Lung (tissue), 11 donors: ENCODE measurements at regions not wholly inside any gene's neighbourhood (a gene's known extent, or its start where the extent isn't known, plus 50 kb on each side); places are given as distances from the start of the nearest gene placed in this dataset.
"Not testable (repeated sequence)": the region's sequence is repeated elsewhere in the genome, so short reads cannot be mapped to it uniquely, and the experiment has no call there.

Experiments used
- ATAC-seq: fragments of 200-7000 bp; cut with Tn5 transposase; one replicate; pipeline ENCODE4 v1.9.1; 2020; ENCODE audit warnings: moderate number of reproducible peaks; ENCODE audit not compliant: insufficient read depth, low FRiP score
- DNase-seq, 3 donors: peaks; one replicate each; pipeline ENCODE4 v3.0.0-alpha.2; 2013 to 2017
- H3K27ac ChIP-seq, 2 donors: one replicate each; pipeline ENCODE4 v1.5.1; 2013; ENCODE audit warnings: mild to moderate bottlenecking in 2 of 2, moderate library complexity in 2 of 2, control low read depth in 1 of 2, inconsistent platforms in 1 of 2, low read depth in 1 of 2, low read length in 1 of 2
- H3K27me3 ChIP-seq, 3 donors: one replicate each; pipeline ENCODE4 v1.5.1; 2013; ENCODE audit warnings: low read length in 2 of 3; ENCODE audit not compliant: control insufficient read depth in 3 of 3, insufficient read depth in 3 of 3
- H3K36me3 ChIP-seq, 4 donors: one replicate each; pipeline ENCODE4 v1.5.1; 2013; ENCODE audit warnings: low read length in 4 of 4, mild to moderate bottlenecking in 1 of 4, moderate library complexity in 1 of 4; ENCODE audit not compliant: control insufficient read depth in 4 of 4, insufficient read depth in 4 of 4
- H3K4me1 ChIP-seq, 5 donors: one replicate each; pipeline ENCODE4 v1.5.1; 2013; ENCODE audit warnings: low read length in 5 of 5, mild to moderate bottlenecking in 2 of 5, moderate library complexity in 1 of 5; ENCODE audit not compliant: control insufficient read depth in 5 of 5, insufficient read depth in 5 of 5
- H3K4me3 ChIP-seq: one replicate; pipeline ENCODE4 v1.5.1; 2013; ENCODE audit warnings: mild to moderate bottlenecking, control low read depth, moderate library complexity
- H3K9ac ChIP-seq, 2 donors: one replicate each; pipeline ENCODE4 v1.5.1; 2013; ENCODE audit warnings: low read length in 2 of 2, control low read depth in 1 of 2; ENCODE audit not compliant: insufficient read depth in 1 of 2
- H3K9me3 ChIP-seq, 4 donors: one replicate each; pipeline ENCODE4 v1.5.1; 2013; ENCODE audit warnings: low read length in 3 of 4, mild to moderate bottlenecking in 1 of 4, moderate library complexity in 1 of 4; ENCODE audit not compliant: control insufficient read depth in 4 of 4, insufficient read depth in 3 of 4
- CTCF ChIP-seq: IDR thresholded peaks from 2 replicates; pipeline ENCODE4 v1.5.1; 2012; ENCODE audit warnings: mild to moderate bottlenecking; ENCODE audit errors: control extremely low read depth, extremely low read depth
- WGBS, 2 donors: extraction: QIAGEN DNeasy Blood & Tissue Kit; methylation state at CpG; one replicate each; pipeline ENCODE4 v1.1.7; 2013; 5-methylcytosine and 5-hydroxymethylcytosine counted together
- donor health status: control.
- donor health status: control.
- donor health status: Bipolar disorder and iron deficiency.
- donor health status: healthy.
- donor health status: DM: yes; HTN: yes; CAD: no.

GRCh38 chr10:44278837-44279324 lies 106.0 kb downstream of the CXCL12 start:
- Histone ChIP-seq H3K4me1 (no peaks in the 10 kb centered on the region), H3K36me3 (no peaks in the 10 kb centered on the region), H3K27me3 (no peaks in the 10 kb centered on the region), H3K27ac (no peak overlapping the region), H3K9ac (no peak overlapping the region), H3K9me3 (no peaks in the 10 kb centered on the region), H3K4me3 (no peak overlapping the region)
- no peak for ATAC-seq
- DNase-seq: no peak
- no peak for TF ChIP-seq CTCF
- 88% methylated on average over 5 of the region's 5 CpGs for WGBS, 2 donors

- 91 to 95% methylated on average over 12 to 14 of the region's 16 CpGs for WGBS, 2 donors
- H3K36me3 ChIP-seq, H3K9ac ChIP-seq, ATAC-seq, H3K27ac ChIP-seq, DNase-seq, H3K4me3 ChIP-seq, H3K27me3 ChIP-seq: not testable (repeated sequence)
- H3K4me1 ChIP-seq: peaks cover 0 to 10% (median 0%) of the 10 kb centered on the region in 5 donors
- H3K9me3 ChIP-seq: peaks cover 0 to 17% (median 6%) of the 10 kb centered on the region in 4 donors
Observed at GRCh38 chr10:44268435-44268948, 116.4 kb downstream of the CXCL12 start.

- H3K36me3 ChIP-seq: no peaks in the 10 kb centered on the region
- H3K9ac ChIP-seq: no peak overlapping the region
- no peak overlapping the region for H3K4me3 ChIP-seq
- H3K27me3 ChIP-seq: no peaks in the 10 kb centered on the region
- no peak for TF ChIP-seq CTCF
- WGBS, 2 donors: 83 to 89% methylated on average over 3 of the region's 3 CpGs
- H3K27ac ChIP-seq: no peak overlapping the region
- DNase-seq (no peak), ATAC-seq (no peak)
- peaks cover 0 to 13% (median 0%) of the 10 kb centered on the region in 5 donors for H3K4me1 ChIP-seq
- peaks cover 0 to 17% (median 6%) of the 10 kb centered on the region in 4 donors for H3K9me3 ChIP-seq
Observed at GRCh38 chr10:44267007-44267406, 117.9 kb downstream of the CXCL12 start.

- Histone ChIP-seq H3K36me3 (no peaks in the 10 kb centered on the region), H3K27me3 (no peaks in the 10 kb centered on the region), H3K9ac (no peak overlapping the region), H3K9me3 (peaks cover 0 to 17% (median 6%) of the 10 kb centered on the region in 4 donors), H3K27ac (peak overlapping the region in 1 of 2 donors; percentile 24), H3K4me3 (no peak overlapping the region), H3K4me1 (peaks cover 0 to 16% (median 4%) of the 10 kb centered on the region in 5 donors)
- WGBS, 2 donors: 68 to 85% methylated on average over 4 of the region's 4 CpGs
- peak; percentile 32 to 68 (median 51) for DNase-seq
- no peak for ATAC-seq
- TF ChIP-seq CTCF: no peak
Observed at GRCh38 chr10:44264244-44264643, 120.7 kb downstream of the CXCL12 start.
